DMS153 treated with DMSO at 0.1 percent for 48 hours (cell line): ENCODE measurements at regions not wholly inside any gene's neighbourhood (a gene's known extent, or its start where the extent isn't known, plus 50 kb on each side); places are given as distances from the start of the nearest gene placed in this dataset.

ENCODE experiments used
- DNase-seq: peaks from one replicate; lab custom pipeline; 2025; ENCODE audit not compliant: unreplicated experiment; lab: John Stamatoyannopoulos, UW

DNA sequence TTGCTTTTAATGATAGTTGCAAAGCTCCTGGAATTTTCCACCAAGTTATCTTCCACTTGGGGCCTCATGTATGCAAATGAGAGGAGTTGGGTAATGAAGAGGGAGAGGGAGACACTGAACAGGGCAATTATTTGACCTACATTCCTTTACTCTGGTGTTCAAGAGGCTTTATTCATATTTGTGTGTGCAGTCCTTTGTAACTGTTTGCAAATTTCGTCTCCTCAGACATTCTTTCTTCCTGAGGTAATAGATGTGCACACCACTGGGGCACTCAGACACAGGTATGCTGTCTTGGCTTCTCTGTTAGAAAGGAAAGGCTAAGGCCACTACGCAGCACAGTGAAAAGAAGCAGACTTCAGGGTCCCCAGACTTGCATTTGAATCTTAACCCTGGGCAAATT is 189.7 kb upstream of the IL12A start:
- DNase-seq, result no peak

DNA sequence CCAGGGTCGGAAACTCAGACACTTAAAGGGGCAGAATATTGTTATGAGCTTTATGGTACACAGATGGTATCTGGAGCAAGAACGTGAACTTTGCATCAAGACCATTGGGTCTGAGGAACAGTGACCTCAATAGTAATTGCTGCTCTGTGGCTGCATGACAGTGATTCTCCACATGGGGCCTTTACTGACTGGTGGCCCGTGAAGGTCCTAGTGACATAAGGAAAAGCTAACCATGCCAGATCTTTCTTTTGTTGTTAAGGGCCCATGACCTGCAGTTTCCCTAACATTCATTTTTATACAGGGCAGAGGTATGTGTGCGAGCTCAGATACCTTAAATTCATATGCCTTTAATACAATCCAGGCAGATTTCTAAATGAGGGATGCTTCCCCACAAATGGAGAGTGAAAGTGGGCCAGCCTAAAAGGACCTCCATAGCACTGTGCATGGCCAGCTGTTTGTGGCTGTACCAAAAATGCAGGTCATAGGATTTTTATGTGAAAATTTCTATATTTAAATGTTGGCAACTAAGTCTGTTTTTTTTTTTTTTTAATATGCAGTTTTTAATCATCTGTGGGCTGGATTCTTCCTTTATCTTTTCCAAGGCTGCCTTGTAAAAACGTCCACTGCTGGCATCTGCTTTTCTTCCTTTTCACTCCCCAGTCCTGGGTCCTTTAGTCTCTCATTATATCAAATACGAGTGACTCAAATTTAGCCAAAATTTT is 188.0 kb upstream of the IL12A start:
- DNase-seq, result no peak

DNA sequence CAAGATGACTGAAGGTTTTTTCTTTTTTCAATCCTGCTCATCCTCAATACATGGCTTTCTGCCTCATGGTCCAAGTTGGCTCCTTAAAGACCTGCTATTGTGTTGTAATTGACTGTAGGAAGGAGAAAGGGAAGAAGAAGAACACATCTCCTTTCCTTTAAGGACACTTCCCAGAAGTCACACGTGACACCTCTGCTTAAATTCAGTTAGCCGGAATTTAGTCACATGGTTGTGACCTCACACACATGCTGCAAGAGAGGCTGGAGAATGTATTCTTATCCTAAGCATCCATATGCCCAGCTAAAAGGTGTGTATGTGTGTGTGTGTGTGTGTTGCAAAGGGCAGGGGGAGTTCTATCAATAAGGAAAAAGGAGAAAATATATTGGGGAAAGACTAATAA is 185.8 kb upstream of the IL12A start:
- DNase-seq, result no peak

DNA sequence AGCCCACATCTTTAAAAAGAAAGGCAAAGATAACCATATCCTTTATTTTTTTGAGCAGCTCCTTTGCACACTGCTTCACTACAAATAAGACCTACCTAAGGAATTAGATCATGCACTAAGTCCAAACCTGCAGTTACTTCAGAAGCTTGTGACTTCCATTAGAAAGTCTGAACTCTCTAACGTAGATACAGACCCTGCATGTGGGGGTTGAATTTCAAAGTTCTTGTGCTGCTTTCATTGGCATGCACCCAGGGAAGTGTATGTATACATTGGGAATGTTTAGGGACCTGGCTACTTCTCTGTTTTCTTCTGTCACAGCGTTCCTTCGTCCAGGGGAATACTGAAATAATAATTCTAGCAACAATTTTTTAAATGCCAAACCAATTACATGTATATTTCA is 185.2 kb upstream of the IL12A start:
- no peak for DNase-seq

DNA sequence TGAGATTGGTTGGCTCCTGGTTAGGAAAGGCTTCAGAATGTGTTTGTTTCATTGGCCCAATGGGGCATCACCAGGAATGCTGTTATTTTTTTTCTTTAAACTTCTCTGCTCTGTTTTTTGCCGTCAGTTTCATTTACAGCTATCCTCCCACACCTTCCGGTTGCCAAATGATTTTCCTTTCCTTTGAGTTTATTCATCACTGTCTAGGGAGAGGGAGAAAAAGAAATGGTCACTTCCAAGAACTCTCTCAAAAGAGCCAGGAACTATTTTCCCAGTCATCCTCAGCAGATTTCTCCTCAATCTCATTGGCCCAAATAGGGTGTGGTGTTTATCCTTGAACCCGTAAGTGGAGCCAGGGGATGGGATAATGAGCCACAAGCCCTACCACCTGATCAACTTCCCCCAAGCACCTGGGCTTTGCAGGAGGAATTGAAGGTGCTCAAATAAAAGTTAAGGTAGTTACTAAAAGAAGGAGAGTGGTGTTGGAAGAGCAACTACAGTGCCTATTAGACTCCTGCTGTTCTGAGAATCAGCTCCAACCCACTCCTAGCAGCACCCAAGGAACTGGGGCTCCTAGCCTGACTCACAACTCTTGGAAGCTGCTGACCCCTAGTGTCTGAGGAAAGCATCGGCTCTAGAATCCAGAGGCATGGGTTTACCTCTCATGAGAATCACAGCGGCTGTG is 183.8 kb upstream of the IL12A start:
- peak; percentile 59 for DNase-seq

DNA sequence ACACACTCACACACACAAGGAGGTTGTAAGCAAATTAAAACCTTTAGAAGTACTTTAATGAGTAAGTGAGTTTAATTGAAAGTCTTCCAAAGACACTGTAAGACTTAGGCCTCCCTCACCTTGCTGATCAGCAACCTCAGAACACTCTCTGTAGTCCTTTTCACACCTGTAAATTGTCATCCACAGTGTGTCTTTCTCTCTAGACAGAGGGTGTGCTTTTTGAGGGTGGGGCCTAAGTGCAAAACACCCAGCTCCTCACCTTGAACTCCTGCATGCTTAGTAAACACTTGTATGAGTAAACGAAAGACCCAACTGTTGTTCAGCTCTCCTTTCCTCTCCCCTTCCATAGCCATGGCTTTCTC is 183.2 kb upstream of the IL12A start:
- no peak for DNase-seq

DNA sequence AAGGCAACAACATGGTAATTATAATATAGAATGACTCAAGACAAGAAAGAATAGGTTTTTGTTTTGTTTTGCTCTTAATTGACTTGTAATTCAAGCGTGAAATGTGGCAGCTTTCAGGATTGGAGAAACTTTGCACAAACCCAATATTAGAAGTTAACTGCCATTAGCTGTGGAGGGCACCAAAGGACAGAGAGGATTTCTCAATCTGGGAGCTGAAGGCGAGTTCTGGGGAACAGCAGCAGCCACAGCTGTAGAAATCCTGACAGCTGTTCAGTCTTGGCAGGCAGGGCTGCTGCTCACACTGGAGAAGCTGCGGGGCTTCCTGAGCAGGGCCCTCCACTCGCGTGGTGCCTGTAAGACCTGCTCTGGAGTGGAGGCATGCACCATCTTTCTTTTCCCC is 182.2 kb upstream of the IL12A start:
- DNase-seq, result no peak

DNA sequence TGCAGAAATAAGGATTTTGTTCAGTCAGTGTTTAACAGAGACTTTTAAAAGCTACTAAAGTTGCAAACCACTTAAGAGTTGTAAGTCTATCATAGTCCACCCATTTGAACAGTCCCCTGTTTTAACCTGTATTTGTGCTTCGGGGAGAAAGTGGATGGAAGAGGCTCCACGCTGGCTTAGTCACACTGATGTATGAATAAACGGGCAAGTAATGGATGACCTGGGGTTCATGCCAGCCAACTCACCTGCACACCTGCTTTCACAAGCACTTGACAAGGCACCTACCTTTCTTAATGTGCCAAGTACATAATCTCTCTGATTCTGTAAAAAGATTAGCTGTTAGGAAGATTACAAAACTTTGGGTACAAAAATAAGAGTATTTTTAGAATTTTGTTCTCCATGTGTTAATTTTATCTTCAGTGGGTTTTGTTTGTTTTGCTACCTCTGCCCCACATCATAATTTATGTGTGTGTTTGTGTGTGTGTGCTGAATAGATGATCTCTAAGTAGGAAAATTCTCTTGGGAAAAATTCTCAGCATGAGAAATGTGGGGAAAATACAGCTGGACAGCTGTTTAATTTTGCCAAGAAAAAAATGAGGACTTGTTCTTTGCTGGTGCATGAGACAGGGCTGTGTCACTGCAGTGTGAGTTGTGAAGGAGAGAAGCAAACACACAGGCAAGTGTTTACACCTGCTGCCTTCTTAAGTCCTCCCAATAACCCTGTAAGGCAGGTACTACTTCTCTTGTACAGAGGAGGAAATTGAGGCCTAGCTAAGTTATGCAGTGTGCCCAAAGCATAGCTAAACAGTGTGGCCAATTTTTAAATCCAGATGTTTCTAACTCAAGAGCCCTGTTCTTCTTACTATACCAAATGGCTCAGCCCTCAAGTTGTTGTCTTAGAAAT is 181.2 kb upstream of the IL12A start:
- DNase-seq, result no peak

DNA sequence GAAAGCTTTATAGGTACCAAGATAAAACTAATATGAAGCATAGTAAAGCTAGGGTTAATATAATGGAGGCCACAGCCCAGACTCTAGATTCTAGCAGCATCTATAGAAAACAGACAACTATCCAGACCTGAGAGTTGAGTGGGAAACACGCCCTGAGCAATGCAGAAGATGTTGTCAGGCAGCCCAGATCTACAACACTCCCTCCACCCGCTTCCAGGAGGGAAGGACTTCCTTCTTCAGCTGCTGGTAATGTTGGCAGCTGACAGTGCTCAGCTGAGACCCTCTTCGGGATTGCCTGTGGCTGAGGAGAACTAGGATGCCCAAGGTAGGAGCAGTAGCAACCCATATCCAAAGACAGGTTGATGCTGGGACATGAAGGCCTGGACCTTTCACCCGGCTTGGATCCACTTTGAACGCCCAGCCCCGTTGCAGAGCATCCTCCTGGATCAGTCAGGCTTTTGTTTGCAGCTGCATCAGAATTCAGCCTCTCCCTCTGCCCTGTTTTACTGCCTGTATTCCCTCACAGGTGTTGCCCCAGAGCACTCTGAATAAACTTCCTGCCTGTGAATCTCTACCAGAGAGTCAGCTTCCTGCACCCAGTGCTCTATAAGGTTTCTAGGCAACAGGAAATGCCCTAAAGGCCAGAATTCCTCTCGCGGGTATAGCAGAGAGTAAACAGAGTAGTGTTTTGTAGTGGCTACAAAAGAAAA is 174.7 kb upstream of the IL12A start:
- peak; percentile 84 for DNase-seq

DNA sequence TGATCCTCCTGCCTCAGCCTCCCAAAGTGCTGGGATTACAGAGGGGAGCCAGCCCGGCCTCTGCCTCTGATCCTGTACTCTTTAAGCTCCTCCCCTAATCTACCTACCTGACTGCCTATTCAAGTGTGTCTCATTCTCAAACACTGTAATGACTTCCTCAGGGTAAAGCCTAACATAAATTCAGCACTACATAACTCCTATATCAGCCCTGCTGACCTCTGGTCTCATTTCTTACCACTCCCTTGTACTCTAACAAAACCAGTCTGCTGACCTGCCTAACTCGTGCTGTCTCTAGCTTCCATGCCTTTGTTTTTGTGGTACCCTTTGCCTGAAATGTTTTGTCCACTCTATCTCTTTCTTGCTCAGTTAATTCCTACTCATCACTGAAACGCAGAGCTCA is 172.1 kb upstream of the IL12A start:
- no peak for DNase-seq

DNA sequence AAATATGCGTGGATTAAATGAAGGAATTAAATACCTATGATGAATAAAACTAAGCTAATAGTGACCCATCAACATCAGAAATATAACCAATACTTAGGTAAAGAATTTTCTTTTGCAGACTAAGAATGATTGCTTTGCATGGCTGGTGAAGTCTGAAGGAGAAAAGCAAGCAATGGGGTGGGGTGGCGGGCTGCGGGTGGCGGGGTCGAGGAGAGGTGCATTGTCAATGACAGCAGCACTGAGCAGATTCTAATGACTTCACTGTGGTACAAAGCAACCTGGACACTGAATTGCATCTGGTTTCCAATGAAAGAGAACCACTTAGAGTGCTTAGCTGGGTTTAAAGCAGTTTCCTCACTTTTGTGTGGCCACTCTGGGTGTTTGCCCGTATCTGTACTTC is 171.5 kb upstream of the IL12A start:
- no peak for DNase-seq

DNA sequence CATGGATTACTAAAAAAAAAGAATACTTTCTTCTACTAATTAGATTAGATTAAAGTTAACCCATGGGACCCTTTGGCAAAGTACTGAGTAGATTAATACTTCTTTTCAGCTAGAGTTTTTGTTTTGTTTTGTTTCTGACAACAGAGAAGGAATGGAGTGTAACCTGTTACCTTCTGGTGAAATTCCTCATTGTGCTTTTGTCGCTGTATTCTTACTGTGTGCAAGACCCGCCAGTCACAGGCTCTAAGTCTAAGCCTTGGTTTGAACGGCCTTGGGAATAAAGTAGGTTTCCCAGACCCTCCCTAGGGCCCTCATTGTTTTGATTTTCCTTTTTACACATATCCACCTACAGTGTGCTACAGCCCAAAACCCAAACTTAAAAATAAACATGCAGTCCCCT is 171.1 kb upstream of the IL12A start:
- no peak for DNase-seq

DNA sequence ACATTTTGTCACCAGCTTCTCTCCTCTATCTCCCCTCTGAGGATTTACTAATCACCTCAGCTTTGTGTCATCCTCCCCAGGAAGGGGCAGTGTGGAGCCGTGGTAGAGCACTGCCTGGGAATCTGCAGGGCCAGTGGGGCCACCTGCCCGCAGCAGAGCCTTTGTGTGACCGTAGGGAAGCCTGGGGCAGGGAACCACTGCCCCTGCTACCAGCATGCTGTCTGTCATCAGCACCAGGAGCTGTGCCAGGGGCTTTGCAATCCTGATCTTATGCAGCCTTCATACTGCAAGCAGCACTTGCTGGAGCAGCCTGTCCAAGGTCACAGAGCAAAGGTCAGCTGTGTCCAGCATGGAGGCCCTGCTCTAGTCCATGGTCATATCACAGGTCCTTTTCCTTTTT is 170.2 kb upstream of the IL12A start:
- no peak for DNase-seq

DNA sequence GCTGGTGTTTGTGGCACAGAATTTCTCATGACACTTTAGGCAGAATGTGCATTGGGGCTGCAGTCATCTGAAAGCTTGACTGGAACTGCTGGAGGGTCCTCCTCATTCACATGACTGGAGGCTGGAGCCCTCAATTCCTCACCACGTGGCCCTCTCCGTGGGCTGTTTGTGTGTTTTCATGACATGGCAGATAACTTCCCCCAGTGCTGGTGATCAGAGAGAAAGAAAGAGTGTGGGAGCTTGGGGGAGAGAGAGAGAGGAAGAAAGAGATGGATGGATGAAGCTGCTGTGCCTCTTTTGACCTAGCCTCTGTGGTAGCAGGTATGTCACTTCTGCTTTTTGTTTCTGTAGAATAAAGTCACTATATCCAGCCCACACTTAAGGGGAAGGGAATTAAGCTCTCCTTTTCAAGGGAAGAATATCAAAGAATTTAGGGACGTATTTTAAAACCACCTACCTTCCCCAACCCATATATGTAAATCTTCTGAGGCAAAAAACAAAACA is 169.6 kb upstream of the IL12A start:
- DNase-seq, result no peak

DNA sequence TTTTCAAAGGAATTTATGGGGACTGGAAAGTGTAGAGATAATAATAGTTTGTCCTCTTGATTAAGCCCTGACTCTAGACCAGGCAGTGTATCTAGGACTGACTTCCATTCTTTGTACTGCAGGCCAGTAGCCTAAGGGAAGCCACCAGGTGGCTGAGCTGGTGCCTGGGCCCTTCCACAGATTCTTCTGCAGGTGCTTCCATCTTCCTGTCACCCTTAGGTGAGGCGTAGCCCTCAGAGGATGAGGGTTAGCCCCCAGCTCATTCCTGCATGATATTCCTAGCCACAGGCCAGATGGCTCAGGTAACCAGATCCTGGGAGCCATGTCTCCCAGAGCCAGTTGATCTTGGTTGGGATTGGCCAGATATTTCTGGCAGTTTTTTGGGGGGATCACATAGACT is 169.0 kb upstream of the IL12A start:
- no peak for DNase-seq

DNA sequence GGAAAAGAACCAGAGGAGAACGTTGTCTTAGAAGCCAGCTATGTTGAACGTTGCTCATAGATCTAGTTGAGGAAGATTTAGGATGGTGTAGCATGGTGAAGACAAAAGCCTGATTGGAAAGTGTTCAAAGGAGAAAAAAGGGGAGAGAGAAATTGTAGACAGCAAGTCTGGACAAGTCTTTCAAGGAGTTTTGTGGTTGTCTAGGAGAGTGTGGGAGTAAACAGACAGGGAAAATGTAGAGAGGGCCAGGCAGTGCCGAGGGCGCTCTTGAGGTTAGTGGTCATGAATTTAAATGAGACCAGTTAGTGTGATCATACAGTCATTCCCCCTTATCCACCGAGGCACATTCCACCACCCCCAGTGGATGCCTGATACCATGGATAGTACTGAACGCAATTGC is 167.5 kb upstream of the IL12A start:
- no peak for DNase-seq

DNA sequence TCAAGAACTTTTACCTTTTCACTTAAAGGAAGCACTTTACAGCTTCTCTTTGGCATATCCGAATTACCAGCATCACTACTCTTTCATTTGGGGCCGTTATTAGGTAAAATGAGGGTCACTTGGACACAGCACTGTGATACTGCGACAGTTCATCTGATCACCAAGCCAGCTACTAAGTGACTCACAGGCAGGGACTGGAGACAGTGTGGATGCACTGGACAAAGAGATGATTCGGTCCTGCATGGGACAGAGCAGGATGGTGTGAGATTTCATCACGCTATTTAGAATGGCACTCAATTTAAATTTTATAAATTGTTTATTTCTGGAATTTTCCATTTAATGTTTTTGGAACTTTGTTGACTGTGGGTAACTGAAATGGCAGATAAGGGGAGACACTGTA is 166.9 kb upstream of the IL12A start:
- no peak for DNase-seq

DNA sequence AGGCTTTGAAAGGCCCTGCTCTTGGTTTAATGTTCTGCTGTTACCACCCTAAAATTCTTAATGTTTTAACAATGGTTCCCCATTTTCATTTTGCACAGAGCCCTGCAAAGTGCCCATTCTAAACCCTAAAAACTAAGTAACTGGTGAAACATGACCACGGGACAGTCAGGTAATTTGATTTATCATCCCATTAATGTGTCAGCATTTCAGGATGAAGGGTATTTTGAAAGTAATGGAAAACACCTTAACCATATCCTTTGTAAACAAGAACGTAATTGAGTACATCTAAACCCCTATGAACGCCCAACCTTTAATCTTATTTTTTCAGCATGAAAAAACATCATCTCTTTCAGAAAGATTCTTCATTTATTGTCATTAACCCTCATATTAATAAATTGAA is 164.9 kb upstream of the IL12A start:
- no peak for DNase-seq

DNA sequence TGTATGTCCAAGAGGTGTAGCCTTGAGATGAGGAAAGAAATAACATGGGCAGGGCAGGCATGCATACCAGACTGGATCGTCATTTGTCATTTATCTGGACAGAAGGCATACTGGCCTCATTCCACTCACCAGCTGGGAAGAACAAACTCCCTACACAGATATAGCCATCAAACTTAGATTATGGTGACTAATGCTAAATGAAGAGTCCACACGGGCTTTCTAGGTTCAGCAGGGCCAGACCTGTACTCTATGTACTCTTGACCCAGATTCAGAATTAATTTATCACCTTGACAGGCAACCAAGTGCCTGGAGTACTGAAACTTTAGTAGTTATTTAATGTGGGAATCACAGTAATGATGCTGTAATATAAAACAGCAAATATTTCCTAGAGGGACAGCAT is 164.3 kb upstream of the IL12A start:
- no peak for DNase-seq

DNA sequence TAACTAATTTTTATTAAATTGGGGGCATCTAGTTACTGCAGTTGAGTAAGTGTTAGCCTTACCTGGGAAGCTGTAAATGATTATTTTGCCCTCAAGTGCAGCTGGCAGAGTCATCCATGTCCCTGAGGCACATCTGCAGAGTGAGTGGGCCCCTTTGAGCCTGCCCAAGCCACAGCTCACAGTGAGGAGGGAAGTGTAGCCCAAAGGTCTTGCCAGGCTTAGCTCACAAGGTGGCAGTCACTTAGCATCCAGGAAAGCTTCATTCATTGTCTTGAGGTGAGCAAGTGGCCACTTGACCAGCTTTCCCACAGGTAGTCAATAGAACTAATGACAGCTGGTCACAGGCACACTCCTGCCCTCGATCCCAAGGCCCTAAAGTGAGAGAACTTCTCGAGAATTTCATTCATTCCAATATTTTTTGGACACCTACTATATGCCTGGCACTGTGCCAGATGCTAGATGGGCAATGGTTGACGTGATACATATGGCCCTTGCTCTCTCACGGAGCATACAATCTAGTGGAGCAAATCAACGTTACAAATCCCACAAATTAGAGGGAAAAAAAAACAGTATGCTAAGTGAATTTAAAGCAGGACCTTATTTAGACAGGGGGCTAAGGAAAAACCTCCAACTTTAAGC is 163.3 kb upstream of the IL12A start:
- no peak for DNase-seq

DNA sequence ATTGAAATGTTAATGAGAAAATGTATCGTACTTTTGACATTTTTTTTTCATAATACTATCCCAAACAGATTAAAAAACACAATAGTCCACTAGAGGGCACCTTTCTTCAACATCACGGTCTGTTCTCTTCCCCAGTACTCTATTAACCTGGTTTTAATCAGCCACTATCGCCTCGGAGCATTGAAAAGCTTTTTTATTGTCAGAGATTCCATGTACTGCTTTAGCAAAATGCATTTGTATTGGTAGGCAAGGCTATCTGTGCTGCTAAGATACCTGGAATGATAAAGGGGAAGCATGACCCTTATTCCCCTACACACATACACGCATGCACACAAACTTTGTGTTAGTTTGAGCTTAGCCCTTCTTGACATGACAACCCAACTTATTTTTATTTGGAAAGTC is 160.1 kb upstream of the IL12A start:
- peak; percentile 78 for DNase-seq
